ENCODE measurements at regions not wholly inside any gene's neighbourhood (a gene's known extent, or its start where the extent isn't known, plus 50 kb on each side); places are given as distances from the start of the nearest gene placed in this dataset.
"Not testable (repeated sequence)": the region's sequence is repeated elsewhere in the genome, so short reads cannot be mapped to it uniquely, and the experiment has no call there.

GRCh38 chr12:23375621-23376020, 573.8 kb downstream of the SOX5 start:
- H3K27me3 ChIP-seq = no peaks in the 10 kb centered on the region
- H3K36me3 ChIP-seq = no peaks in the 10 kb centered on the region
- peaks cover 0 to 39% of the 10 kb centered on the region in 2 donors for H3K9me3 ChIP-seq
- TF ChIP-seq, protein P1, sequence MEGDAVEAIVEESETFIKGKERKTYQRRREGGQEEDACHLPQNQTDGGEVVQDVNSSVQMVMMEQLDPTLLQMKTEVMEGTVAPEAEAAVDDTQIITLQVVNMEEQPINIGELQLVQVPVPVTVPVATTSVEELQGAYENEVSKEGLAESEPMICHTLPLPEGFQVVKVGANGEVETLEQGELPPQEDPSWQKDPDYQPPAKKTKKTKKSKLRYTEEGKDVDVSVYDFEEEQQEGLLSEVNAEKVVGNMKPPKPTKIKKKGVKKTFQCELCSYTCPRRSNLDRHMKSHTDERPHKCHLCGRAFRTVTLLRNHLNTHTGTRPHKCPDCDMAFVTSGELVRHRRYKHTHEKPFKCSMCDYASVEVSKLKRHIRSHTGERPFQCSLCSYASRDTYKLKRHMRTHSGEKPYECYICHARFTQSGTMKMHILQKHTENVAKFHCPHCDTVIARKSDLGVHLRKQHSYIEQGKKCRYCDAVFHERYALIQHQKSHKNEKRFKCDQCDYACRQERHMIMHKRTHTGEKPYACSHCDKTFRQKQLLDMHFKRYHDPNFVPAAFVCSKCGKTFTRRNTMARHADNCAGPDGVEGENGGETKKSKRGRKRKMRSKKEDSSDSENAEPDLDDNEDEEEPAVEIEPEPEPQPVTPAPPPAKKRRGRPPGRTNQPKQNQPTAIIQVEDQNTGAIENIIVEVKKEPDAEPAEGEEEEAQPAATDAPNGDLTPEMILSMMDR (IDR thresholded peaks at IDR 0.05) = no peak
- no peak overlapping the region for H3K27ac ChIP-seq
- no peaks in the 10 kb centered on the region for H3K4me1 ChIP-seq
- no peak for DNase-seq (ENCODE audit: low spot score)
- H3K4me3 ChIP-seq = no peak overlapping the region

DNA sequence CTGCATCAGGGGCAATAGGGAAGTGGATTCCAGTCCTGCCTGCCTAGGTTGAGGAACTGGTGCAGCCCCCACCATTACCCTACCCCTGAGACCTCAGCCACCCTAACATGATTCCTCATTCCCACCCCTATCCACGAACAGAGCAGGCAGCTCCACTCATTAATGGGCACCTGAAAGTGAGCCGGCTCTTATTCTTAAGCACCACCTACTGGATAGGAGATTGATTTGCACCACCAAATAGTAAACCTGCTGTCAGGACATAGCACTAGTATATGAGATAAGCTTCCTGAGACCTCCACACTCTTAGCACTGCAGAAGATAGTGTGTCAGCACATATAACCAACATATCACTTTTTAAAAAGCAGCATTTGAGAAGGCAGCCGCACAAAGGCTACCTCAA, 573.2 kb downstream of the SOX5 start:
- Histone ChIP-seq H3K27ac (no peak overlapping the region), H3K36me3 (no peaks in the 10 kb centered on the region), H3K4me3 (no peak overlapping the region), H3K27me3 (no peaks in the 10 kb centered on the region), H3K4me1 (no peaks in the 10 kb centered on the region), H3K9me3 (peaks cover 0 to 39% of the 10 kb centered on the region in 2 donors)
- TF ChIP-seq, protein P1 (IDR thresholded peaks at IDR 0.05) = no peak
- no peak for DNase-seq (ENCODE audit: low spot score)

- H3K27ac ChIP-seq = no peak overlapping the region
- no peak for DNase-seq (ENCODE audit: low spot score)
- H3K9me3 ChIP-seq = peaks cover 0 to 35% of the 10 kb centered on the region in 2 donors
- no peaks in the 10 kb centered on the region for H3K4me1 ChIP-seq
- no peak overlapping the region for H3K4me3 ChIP-seq
- TF ChIP-seq, protein P1 (IDR thresholded peaks at IDR 0.05) = no peak
- H3K36me3 ChIP-seq = no peaks in the 10 kb centered on the region
- no peaks in the 10 kb centered on the region for H3K27me3 ChIP-seq
These were observed 568.9 kb downstream of the SOX5 start for GRCh38 chr12:23380419-23381100.

DNA sequence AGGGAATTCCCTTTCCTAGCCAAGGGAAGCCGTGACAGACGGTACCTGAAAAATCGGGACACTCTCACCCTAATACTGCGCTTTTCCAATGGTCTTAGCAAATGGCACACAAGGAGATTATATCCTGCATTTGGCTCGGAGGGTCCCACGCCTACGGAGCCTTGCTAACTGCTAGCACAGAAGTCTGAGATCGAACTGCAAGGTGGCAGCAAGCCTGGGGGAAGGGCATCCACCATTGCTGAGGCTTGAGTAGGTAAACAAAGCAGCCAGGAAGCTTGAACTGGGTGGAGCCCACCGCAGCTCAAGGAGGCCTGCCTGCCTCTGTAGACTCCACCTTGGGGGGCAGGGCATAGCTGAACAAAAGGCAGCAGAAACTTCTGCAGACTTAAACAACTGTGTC, 560.6 kb downstream of the SOX5 start:
- not testable (repeated sequence) for H3K27me3 ChIP-seq; H3K36me3 ChIP-seq; H3K4me3 ChIP-seq; H3K27ac ChIP-seq; DNase-seq (ENCODE audit: low spot score); H3K4me1 ChIP-seq; H3K9me3 ChIP-seq

DNA sequence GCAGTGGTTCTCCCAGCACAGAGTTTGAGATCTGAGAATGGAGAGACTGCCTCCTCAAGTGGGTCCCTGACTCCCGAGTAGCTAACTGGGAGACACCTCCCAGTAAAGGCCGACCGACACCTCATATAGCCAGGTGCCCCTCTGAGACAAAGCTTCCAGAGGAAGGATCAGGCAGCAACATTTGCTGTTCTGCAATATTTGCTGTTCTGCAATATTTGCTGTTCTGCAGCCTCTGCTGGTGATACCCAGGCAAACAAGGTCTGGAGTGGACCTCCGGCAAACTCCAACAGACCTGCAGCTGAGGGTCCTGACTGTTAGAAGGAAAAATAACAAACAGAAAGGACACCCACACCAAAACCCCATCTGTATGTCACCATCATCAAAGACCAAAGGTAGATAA, 560.2 kb downstream of the SOX5 start:
- not testable (repeated sequence) for H3K27me3 ChIP-seq; H3K4me3 ChIP-seq; DNase-seq (ENCODE audit: low spot score); H3K27ac ChIP-seq; H3K36me3 ChIP-seq; H3K9me3 ChIP-seq; H3K4me1 ChIP-seq

GRCh38 chr12:23399402-23399933, 550.0 kb downstream of the SOX5 start:
- TF ChIP-seq, protein P1 (IDR thresholded peaks at IDR 0.05) = no peak
- Histone ChIP-seq H3K4me3 (no peak overlapping the region), H3K36me3 (no peaks in the 10 kb centered on the region), H3K27ac (no peak overlapping the region), H3K9me3 (no peaks in the 10 kb centered on the region), H3K4me1 (no peaks in the 10 kb centered on the region), H3K27me3 (no peaks in the 10 kb centered on the region)
- DNase-seq (ENCODE audit: low spot score) = no peak

GRCh38 chr12:23415180-23415579, 534.3 kb downstream of the SOX5 start:
- H3K27me3 ChIP-seq = no peaks in the 10 kb centered on the region
- no peak for DNase-seq (ENCODE audit: low spot score)
- TF ChIP-seq, protein P1 (IDR thresholded peaks at IDR 0.05) = no peak
- no peaks in the 10 kb centered on the region for H3K4me1 ChIP-seq
- H3K9me3 ChIP-seq = no peaks in the 10 kb centered on the region
- no peak overlapping the region for H3K4me3 ChIP-seq
- H3K27ac ChIP-seq = no peak overlapping the region
- no peaks in the 10 kb centered on the region for H3K36me3 ChIP-seq

All from right atrium auricular region (tissue), 2 donors.